ENCODE measurements at regions not wholly inside any gene's neighbourhood (a gene's known extent, or its start where the extent isn't known, plus 50 kb on each side); places are given as distances from the start of the nearest gene placed in this dataset.
"Not testable (repeated sequence)": the region's sequence is repeated elsewhere in the genome, so short reads cannot be mapped to it uniquely, and the experiment has no call there.

DNA sequence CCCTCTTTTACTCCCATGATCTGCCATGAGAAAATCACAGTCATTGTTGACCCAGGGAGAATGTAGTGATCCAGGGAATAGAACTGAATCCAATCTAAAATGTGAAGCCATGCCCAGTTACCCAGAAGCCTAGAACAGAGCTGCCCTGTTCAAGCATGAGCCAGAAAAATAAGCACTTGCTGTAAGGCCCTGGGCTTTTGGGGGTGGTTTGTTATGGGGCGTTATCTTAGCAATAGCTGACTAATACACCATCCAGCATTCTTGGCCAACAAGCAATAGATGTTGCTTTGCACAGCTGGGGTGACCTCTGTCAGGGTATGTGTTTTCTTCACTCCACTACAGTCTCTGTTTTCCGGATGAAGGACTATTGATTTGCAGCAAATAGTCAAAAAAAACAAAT lies 120.4 kb downstream of the ZFP64 start:
- no peaks in the 10 kb centered on the region for H3K27me3 Mint-ChIP-seq
- no peak overlapping the region for H3K27ac Mint-ChIP-seq
- no peak overlapping the region for H3K4me3 Mint-ChIP-seq
- H3K4me1 Mint-ChIP-seq: no peaks in the 10 kb centered on the region
- DNase-seq: no peak
- no peaks in the 10 kb centered on the region for H3K36me3 Mint-ChIP-seq
- H3K9me3 Mint-ChIP-seq: no peaks in the 10 kb centered on the region
- CTCF ChIA-PET: no interaction called here

GRCh38 chr20:52064931-52065330 lies 126.6 kb downstream of the ZFP64 start:
- H3K27ac Mint-ChIP-seq: no peak overlapping the region
- CTCF ChIA-PET: no interaction called here
- no peak for DNase-seq
- H3K4me1 Mint-ChIP-seq: no peaks in the 10 kb centered on the region
- H3K36me3 Mint-ChIP-seq: no peaks in the 10 kb centered on the region
- H3K4me3 Mint-ChIP-seq: no peak overlapping the region
- no peaks in the 10 kb centered on the region for H3K27me3 Mint-ChIP-seq
- H3K9me3 Mint-ChIP-seq: no peaks in the 10 kb centered on the region

DNA sequence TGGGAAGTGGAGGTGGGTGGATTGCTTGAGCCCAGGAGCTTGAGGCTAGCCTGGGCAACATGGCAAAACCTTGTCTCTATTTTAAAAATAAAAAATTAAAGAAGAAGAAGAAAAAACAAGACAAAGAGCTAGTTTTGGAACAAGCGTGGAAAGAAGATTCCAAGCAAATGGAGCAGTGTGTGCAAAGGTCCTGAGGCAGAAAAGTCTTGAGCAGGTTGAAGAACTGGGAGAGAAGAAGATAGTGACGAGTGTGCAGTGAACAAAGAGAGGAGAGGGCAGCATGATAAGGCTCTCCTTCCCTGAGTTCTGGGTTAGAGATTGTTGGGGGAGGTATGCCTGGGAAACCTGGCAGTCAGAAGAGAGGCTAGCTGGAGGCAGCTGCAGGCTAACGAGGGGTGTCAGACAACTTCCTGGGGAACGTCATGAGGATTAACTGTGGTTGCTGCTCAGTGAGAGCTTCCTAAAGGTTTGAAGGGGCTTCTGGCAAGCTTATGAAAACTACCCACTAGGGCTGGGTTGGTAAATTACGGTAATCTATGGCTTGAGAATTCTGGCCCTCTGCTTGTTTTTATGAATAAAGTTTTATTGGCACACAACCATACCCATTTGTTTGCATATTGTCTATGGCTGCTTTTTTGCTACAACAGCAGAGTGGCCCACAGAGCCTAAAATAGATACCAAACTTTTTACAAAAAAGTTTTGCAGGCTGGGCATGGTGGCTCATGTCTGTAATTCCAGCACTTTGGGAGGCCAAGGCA lies 128.9 kb downstream of the ZFP64 start:
- no peak overlapping the region for H3K4me3 Mint-ChIP-seq
- H3K36me3 Mint-ChIP-seq: no peaks in the 10 kb centered on the region
- H3K27me3 Mint-ChIP-seq: no peaks in the 10 kb centered on the region
- DNase-seq: no peak
- CTCF ChIA-PET: no interaction called here
- H3K4me1 Mint-ChIP-seq: no peaks in the 10 kb centered on the region
- H3K9me3 Mint-ChIP-seq: no peaks in the 10 kb centered on the region
- H3K27ac Mint-ChIP-seq: no peak overlapping the region

GRCh38 chr20:52060794-52061714 lies 130.5 kb downstream of the ZFP64 start:
- CTCF ChIA-PET: interaction anchor here (0.9 kb wide), 1 partner anchor 67 kb away, joined by 3 read pairs; no protein-coding TSS in a partner anchor
- DNase-seq: no peak
- Mint-ChIP-seq H3K4me1 (no peaks in the 10 kb centered on the region), H3K27me3 (no peaks in the 10 kb centered on the region), H3K27ac (no peak overlapping the region), H3K4me3 (no peak overlapping the region), H3K36me3 (no peaks in the 10 kb centered on the region), H3K9me3 (peaks cover 9% of the 10 kb centered on the region)

DNA sequence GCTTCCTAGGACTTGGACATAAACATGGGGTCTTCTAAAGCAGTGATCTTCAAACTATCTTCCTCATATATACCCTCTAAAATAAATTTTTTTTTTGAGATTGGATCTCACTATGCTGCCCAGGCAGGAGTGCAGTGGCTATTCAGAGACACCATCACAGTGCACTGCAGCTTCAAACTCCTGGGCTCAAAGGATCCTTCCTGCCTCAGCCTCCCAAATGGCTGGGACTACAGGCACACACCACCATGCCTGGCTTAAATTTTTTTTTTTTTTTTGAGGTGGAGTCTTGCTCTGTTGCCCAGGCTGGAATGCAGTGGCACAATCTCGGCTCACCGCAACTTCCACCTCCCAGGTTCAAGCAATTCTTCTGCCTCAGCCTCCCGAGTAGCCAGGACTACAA lies 134.4 kb downstream of the ZFP64 start:
- peaks cover 12% of the 10 kb centered on the region for H3K9me3 Mint-ChIP-seq
- H3K4me3 Mint-ChIP-seq, H3K36me3 Mint-ChIP-seq, DNase-seq, H3K4me1 Mint-ChIP-seq, CTCF ChIA-PET, H3K27me3 Mint-ChIP-seq, H3K27ac Mint-ChIP-seq: not testable (repeated sequence)

- Mint-ChIP-seq H3K36me3 (no peaks in the 10 kb centered on the region), H3K4me1 (no peaks in the 10 kb centered on the region), H3K27ac (no peak overlapping the region), H3K4me3 (no peak overlapping the region), H3K27me3 (no peaks in the 10 kb centered on the region), H3K9me3 (peaks cover 12% of the 10 kb centered on the region)
- DNase-seq: no peak
- CTCF ChIA-PET: no interaction called here
Observed at GRCh38 chr20:52056203-52057062, 135.1 kb downstream of the ZFP64 start.

DNA sequence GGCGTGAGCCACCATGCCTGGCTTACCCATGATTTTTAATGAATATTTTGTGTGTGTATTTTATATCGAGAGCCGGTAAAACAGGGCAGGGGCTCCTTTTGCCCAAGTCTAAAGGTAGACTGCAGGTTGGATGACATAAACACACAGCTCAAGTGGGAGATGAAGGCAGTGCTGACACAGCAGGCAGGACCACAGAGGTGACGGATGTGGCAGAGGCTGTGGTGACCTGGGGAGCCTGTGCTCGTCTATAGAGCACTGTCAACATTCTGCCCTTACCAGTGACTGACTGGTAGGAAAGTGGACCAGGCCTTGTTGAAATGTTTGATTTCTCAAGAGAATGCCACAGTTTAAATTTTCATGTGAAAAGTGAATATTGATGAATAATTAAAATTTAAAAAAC lies 137.5 kb downstream of the ZFP64 start:
- Mint-ChIP-seq H3K27ac (no peak overlapping the region), H3K4me1 (no peaks in the 10 kb centered on the region), H3K9me3 (peaks cover 12% of the 10 kb centered on the region), H3K36me3 (no peaks in the 10 kb centered on the region), H3K4me3 (no peak overlapping the region), H3K27me3 (peaks cover 7% of the 10 kb centered on the region)
- CTCF ChIA-PET: no interaction called here
- peak; percentile 21 for DNase-seq

DNA sequence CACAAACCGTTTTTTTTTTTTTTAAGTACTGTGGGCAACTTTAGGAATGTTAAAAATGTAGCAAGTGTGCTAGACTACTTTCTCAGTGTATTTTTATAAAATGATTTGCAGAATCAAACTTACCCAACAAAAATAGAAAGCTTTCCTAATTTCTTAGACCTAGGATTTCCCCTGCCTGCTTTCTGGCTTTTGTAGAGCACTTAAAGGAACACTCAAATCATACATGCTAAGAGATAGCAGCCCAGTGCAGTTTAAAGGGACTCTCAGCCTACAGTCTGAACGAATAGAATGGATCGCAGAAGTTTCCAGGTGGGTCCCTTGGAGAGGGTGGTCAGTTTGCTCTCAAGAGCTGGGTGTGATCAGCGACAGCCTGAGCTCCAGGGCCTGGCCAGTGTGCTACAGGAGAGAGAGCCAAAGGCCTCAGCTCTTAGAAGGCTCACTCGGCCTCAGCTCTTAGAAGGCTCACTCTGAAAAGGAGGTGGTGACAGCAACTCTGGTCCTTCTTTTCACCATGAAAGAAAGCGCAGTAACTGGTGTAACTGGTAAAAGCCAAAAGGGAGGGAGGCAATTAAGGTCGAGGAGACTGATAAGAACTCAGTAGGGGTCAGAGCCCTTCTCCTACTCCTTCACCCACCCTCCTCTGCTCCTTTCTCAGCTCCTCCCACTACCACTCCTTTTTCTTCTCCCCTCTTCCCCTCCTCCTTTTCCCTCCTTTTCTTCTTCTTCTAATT lies 142.4 kb downstream of the ZFP64 start:
- Mint-ChIP-seq H3K27ac (no peak overlapping the region), H3K36me3 (no peaks in the 10 kb centered on the region), H3K27me3 (peaks cover 19% of the 10 kb centered on the region), H3K9me3 (no peaks in the 10 kb centered on the region), H3K4me1 (peaks cover 12% of the 10 kb centered on the region), H3K4me3 (no peak overlapping the region)
- no peak for DNase-seq
- CTCF ChIA-PET: no interaction called here

DNA sequence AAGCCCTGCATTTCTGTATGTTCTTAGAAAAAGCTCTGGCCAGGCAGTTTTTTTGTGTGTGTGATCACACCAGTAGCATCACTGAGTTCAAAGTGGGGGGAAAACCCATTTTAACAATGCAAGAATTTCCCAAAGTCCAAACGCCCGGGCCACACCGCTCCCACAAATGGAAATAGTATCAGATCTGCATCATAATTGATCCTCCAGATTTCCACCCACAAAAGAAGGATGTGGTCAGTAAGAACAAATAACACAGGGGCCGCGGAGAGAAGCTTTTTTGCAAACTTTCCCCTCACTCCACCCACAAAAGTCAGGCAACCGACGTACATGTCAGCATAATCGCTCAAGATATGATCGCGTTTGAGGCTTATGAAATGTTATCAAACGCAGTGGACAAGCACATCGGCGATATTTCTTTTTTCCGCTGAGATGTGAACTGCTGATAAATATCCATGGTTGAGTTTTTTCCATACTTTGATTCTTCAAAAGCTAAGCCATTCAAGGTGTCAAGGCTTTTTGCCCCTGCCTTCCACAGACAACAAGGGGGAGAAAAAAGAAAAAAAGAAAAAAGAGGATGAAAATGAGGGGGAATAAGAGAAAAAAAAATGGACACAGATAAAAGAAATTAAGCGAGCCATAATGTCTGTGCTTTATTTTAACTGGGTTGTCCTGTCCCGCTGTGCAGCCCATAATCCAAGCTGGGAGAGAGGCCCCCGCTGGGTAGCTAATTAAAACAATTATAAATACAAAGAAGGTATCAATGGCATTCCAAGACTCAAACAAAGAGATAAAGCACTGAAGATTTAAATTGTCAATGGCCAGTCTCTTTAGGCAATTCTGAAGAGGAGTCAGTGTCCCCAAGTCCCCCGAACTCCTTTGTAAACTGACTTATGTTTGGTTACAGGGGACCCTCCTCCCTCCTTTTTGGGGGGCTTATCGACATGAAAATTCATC lies 143.5 kb downstream of the ZFP64 start:
- peak; percentile 24 for DNase-seq
- H3K36me3 Mint-ChIP-seq: no peaks in the 10 kb centered on the region
- CTCF ChIA-PET: no interaction called here
- H3K4me1 Mint-ChIP-seq: peaks cover 12% of the 10 kb centered on the region
- peaks cover 19% of the 10 kb centered on the region for H3K27me3 Mint-ChIP-seq
- H3K9me3 Mint-ChIP-seq: no peaks in the 10 kb centered on the region
- no peak overlapping the region for H3K4me3 Mint-ChIP-seq
- no peak overlapping the region for H3K27ac Mint-ChIP-seq

- H3K36me3 Mint-ChIP-seq: no peaks in the 10 kb centered on the region
- CTCF ChIA-PET: no interaction called here
- H3K4me3 Mint-ChIP-seq: no peak overlapping the region
- no peaks in the 10 kb centered on the region for H3K9me3 Mint-ChIP-seq
- no peak for DNase-seq
- no peak overlapping the region for H3K27ac Mint-ChIP-seq
- no peaks in the 10 kb centered on the region for H3K4me1 Mint-ChIP-seq
- no peaks in the 10 kb centered on the region for H3K27me3 Mint-ChIP-seq
Observed at GRCh38 chr20:52041966-52042365, 149.6 kb downstream of the ZFP64 start.

DNA sequence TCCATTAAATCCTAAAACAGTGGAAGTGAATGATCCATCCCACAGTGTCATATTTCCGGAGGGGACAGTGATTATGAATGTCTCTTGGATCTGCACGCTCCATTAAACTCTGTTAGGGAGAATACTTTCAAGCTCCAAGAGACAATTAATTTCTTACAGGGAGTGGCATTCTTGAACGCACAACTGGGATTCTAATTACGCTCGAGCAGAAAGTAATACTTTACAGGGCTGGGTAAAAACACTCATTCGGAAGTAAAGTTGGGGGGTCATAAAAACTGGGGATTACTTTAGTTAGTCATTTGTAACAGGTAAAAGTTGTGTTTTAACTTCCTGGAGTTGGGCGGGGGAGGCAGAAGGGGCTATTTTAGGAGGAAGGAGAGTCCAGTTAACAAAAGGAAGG lies 151.8 kb downstream of the ZFP64 start:
- no peak for DNase-seq
- Mint-ChIP-seq H3K9me3 (no peaks in the 10 kb centered on the region), H3K27me3 (no peaks in the 10 kb centered on the region), H3K36me3 (no peaks in the 10 kb centered on the region), H3K4me1 (no peaks in the 10 kb centered on the region), H3K4me3 (no peak overlapping the region), H3K27ac (no peak overlapping the region)
- CTCF ChIA-PET: interaction anchor here (0.6 kb wide), 1 partner anchor 332 kb away, joined by 4 read pairs; no protein-coding TSS in a partner anchor

DNA sequence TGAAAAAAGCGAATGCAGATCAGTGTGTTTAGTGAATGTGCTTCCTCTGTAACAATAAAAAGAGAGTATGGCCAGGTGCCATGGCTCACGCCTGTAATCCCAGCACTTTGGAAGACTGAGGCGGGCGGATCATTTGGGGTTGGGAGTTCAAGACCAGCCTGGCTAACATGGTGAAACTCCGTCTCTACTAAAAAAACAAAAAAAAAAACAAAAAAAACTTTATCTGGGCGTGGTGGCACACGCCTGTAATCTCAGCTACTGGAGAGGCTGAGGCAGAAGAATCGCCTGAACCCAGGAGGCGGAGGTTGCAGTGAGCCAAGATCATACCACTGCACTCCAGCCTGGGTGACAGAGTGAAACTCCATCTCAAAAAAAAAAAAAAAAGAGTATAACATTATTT lies 152.9 kb downstream of the ZFP64 start:
- H3K27me3 Mint-ChIP-seq, H3K27ac Mint-ChIP-seq, H3K4me1 Mint-ChIP-seq, DNase-seq, H3K36me3 Mint-ChIP-seq, H3K9me3 Mint-ChIP-seq, H3K4me3 Mint-ChIP-seq: not testable (repeated sequence)
- CTCF ChIA-PET: interaction anchor here (1.2 kb wide), 1 partner anchor 9 kb away, joined by 3 read pairs; no protein-coding TSS in a partner anchor

DNA sequence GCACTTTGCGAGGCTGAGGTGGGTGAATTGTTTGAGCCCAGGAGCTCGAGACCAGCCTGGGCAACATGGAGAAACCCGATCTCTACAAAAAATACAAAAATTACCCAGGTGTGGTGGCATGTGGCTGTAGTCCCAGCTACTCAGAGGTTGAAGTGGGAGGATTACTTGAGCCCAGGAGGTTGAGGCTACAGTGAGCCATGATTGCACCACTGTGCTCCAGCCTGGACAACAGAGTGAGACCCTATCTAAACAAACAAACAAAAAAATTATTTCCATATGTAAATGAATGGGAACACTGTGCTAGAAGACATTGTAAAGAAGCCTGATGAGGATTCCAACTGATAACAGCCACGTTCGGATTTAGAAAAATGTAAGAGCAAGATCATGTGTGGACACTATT lies 154.2 kb downstream of the ZFP64 start:
- H3K27me3 Mint-ChIP-seq: no peaks in the 10 kb centered on the region
- H3K9me3 Mint-ChIP-seq: no peaks in the 10 kb centered on the region
- CTCF ChIA-PET: interaction anchor here (1.2 kb wide), 1 partner anchor 7 kb away, joined by 3 read pairs; no protein-coding TSS in a partner anchor
- H3K4me1 Mint-ChIP-seq: no peaks in the 10 kb centered on the region
- DNase-seq: no peak
- H3K36me3 Mint-ChIP-seq: no peaks in the 10 kb centered on the region
- no peak overlapping the region for H3K27ac Mint-ChIP-seq
- no peak overlapping the region for H3K4me3 Mint-ChIP-seq
